ENCODE measurements at regions not wholly inside any gene's neighbourhood (a gene's known extent, or its start where the extent isn't known, plus 50 kb on each side); places are given as distances from the start of the nearest gene placed in this dataset.
A peak's percentile ranks its signal among the peaks of the same experiment; 100 is the strongest.

DNA sequence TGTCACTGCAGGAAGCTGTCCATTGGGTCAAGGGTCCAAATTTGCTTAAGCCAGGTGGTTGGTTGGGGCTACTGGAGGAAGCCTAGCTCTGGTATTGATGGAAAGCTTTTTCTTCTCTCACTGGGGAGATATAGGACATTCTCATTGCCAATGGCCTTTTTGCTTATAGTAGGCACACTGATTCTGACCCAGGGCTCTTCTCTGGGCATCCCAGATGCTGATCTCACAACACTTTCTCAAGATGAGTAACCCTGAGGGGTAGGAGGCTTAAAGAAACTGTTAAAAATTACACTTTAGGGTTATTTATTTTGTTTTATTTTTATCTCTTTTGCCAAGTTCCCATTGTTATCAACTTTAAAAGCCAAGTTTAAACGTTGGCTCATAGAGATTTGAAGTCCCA, 337.8 kb downstream of the LRRC3B start:
- DNase-seq (ENCODE audit: low read depth) = no peak
- Histone ChIP-seq H3K36me3 (ENCODE audit: control insufficient read depth, insufficient read depth, low read length) (no peaks in the 10 kb centered on the region), H3K4me3 (ENCODE audit: low read depth, low read length) (no peak overlapping the region), H3K27me3 (ENCODE audit: control insufficient read depth, insufficient read depth, low read length) (no peaks in the 10 kb centered on the region)
- TF ChIP-seq CTCF (IDR thresholded peaks at IDR 0.05; ENCODE audit: insufficient read depth, low read length, poor library complexity, severe bottlenecking) = no peak

GRCh38 chr3:26962492-26963360, 340.2 kb downstream of the LRRC3B start:
- Histone ChIP-seq H3K36me3 (ENCODE audit: control insufficient read depth, insufficient read depth, low read length) (no peaks in the 10 kb centered on the region), H3K27me3 (ENCODE audit: control insufficient read depth, insufficient read depth, low read length) (no peaks in the 10 kb centered on the region), H3K4me3 (ENCODE audit: low read depth, low read length) (no peak overlapping the region)
- no peak for TF ChIP-seq CTCF (IDR thresholded peaks at IDR 0.05; ENCODE audit: insufficient read depth, low read length, poor library complexity, severe bottlenecking)
- no peak for DNase-seq (ENCODE audit: low read depth)

DNA sequence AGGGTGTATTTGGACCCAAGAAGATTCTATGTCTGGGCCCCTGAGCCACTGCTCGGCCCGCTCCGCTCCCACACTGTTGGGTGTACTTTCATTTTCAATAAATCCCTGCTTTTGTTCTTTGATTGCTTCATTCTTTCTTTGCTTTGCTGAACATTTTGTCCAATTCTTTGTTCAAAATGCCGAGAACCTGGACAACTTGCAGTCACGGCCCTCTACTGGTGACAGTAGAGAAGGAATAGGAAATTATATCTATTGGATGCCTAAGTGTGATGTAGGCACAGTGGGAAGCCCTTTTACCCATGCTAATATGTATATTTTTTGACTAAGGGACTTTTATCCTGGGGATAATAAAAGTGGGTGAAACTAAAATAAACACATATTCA, 340.8 kb downstream of the LRRC3B start:
- Histone ChIP-seq H3K36me3 (ENCODE audit: control insufficient read depth, insufficient read depth, low read length) (no peaks in the 10 kb centered on the region), H3K4me3 (ENCODE audit: low read depth, low read length) (no peak overlapping the region), H3K27me3 (ENCODE audit: control insufficient read depth, insufficient read depth, low read length) (no peaks in the 10 kb centered on the region)
- peak; percentile 33 for TF ChIP-seq CTCF (IDR thresholded peaks at IDR 0.05; ENCODE audit: insufficient read depth, low read length, poor library complexity, severe bottlenecking)
- DNase-seq (ENCODE audit: low read depth) = no peak

DNA sequence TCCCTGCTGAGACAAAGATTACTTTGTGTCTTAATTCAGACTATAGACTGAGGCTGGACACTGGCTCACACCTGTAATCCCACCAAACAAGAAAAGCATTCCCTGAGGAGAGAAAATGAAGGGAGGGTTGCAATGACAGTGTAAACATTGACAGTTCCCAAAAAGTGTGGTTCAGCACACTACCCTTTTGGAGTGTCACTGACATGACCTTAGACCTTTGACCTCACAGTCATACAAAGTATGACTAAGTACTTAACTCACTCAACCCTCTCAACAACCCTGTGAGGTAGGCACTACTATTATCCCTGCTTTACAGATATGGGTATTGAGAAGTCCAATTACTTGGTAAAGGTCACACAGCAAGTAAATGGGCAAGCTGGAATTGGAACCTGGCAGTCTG, 341.7 kb downstream of the LRRC3B start:
- DNase-seq (ENCODE audit: low read depth) = no peak

DNA sequence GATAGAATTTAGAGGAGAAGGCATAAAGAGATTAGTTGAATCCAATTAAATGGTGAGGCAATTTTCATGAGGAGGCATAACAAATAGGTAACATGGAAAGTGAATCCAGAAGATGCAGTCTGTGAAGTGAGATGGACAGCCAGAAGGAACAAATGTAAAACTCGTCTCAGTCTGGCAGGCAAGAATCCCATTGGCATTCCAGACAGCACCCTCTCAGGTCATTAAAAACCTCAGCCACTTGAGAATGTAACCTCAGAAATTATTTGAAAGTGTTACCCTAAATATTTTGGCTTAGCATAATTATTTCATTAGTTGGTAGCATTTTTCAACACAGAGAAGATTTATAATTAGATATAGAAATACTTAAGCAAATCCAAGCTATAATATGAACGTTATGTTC, 342.3 kb downstream of the LRRC3B start:
- H3K36me3 ChIP-seq (ENCODE audit: control insufficient read depth, insufficient read depth, low read length) = no peaks in the 10 kb centered on the region
- H3K4me3 ChIP-seq (ENCODE audit: low read depth, low read length) = no peak overlapping the region
- no peak for DNase-seq (ENCODE audit: low read depth)
- no peaks in the 10 kb centered on the region for H3K27me3 ChIP-seq (ENCODE audit: control insufficient read depth, insufficient read depth, low read length)
- TF ChIP-seq CTCF (IDR thresholded peaks at IDR 0.05; ENCODE audit: insufficient read depth, low read length, poor library complexity, severe bottlenecking) = no peak

More for the DNA sequence above, 341.7 kb downstream of the LRRC3B start:
- H3K27me3 ChIP-seq (ENCODE audit: control insufficient read depth, insufficient read depth, low read length) = no peaks in the 10 kb centered on the region
- no peaks in the 10 kb centered on the region for H3K36me3 ChIP-seq (ENCODE audit: control insufficient read depth, insufficient read depth, low read length)
- H3K4me3 ChIP-seq (ENCODE audit: low read depth, low read length) = no peak overlapping the region
- no peak for TF ChIP-seq CTCF (IDR thresholded peaks at IDR 0.05; ENCODE audit: insufficient read depth, low read length, poor library complexity, severe bottlenecking)

DNA sequence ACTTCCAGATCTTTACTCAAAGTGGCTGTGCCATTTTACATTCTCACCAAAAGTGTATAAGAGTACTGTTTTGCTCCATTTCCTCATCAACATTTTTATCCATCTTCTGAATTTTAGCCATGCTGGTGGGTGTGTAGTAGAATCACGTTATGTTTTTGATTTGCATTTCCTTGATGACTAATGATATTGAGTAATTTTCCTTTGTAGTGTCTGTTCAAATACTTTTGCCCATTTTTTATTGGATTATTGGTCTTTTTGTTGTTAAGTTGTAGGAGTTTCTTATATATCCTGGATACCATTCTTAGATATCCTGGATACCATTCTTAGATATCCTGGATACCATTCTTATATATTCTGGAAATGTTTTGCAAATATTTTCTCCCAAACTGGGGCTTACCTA, 344.9 kb downstream of the LRRC3B start:
- TF ChIP-seq CTCF (IDR thresholded peaks at IDR 0.05; ENCODE audit: insufficient read depth, low read length, poor library complexity, severe bottlenecking) = no peak
- no peaks in the 10 kb centered on the region for H3K36me3 ChIP-seq (ENCODE audit: control insufficient read depth, insufficient read depth, low read length)
- H3K27me3 ChIP-seq (ENCODE audit: control insufficient read depth, insufficient read depth, low read length) = no peaks in the 10 kb centered on the region
- DNase-seq (ENCODE audit: low read depth) = no peak
- no peak overlapping the region for H3K4me3 ChIP-seq (ENCODE audit: low read depth, low read length)

Measured in kidney epithelial cell (primary cell).